HG03439 (cell line): ENCODE measurements at regions not wholly inside any gene's neighbourhood (a gene's known extent, or its start where the extent isn't known, plus 50 kb on each side); places are given as distances from the start of the nearest gene placed in this dataset.
"Not testable (repeated sequence)": the region's sequence is repeated elsewhere in the genome, so short reads cannot be mapped to it uniquely, and the experiment has no call there.

Experiments
- ATAC-seq: cut with Tn5 transposase; IDR thresholded peaks from one replicate; pipeline ENCODE4 v1.9.1; 2021; ENCODE audit warnings: mild to moderate bottlenecking, moderate library complexity; ENCODE audit not compliant: unreplicated experiment

DNA sequence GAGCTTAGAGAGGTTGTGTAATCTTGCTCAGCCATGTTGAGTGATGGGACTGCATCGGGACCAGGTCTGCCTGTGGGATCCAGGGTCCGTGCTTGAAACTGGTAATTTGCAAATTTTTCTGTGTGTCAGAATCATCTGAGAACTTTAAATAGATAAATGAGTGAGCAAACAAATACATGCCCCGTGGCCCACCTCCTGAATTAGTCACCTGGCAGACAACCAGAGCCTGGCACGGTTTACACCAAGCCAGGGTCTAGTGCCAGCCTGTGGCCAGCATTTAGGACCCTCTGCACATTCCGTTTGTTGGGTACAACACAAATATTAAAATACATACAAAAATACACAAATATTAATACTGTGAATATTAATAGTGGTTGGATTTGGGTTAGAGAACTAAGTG lies 90.6 kb upstream of the STOX2 start:
- ATAC-seq, result no peak

DNA sequence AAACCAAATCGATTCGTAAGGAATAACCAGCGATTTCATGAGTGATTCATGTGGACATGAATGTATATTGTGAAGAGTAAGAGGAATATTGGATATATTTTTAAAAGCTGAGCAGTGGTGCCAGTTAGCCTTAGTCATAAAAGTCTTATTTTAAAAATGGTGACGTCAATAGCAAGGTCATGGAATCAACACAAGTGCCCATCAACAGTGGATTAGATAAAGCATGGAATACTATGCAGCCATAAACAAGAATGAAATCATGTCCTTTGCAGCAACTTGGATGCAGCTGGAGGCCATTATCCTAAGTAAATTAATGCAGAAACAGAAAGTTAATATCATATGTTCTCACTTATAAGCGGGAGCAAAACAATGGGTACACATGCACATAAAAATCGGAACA lies 89.0 kb upstream of the STOX2 start:
- ATAC-seq, result no peak

DNA sequence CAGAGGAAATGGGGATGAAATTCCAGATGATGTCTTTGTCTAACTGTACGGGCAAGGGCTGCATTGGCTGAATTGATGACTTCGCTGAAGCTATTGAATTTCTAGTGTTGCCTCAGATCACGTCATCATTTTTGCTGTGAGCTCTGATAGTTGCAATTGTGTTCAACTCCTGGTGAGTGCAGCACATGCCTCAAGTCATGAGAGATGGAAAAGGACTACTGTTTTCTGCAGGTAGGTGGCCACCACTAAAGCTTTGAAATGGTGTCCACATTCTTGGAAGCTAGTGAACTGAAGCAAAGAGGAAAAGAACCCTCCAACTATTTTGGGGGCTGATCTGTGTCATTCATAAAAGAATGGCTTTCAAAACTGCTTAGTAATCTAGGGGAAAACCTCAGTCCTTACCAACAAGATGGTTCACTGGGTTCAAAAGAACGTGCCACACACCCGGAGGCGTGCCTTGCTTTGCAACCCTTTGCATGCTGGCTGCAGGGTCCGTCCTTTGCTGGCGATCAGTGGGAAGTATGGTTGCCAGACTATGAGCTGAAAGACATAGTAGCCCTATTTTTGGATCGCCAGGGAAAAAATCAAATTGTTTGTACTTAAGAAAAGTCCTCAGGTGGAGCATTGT lies 88.1 kb upstream of the STOX2 start:
- ATAC-seq, result no peak

DNA sequence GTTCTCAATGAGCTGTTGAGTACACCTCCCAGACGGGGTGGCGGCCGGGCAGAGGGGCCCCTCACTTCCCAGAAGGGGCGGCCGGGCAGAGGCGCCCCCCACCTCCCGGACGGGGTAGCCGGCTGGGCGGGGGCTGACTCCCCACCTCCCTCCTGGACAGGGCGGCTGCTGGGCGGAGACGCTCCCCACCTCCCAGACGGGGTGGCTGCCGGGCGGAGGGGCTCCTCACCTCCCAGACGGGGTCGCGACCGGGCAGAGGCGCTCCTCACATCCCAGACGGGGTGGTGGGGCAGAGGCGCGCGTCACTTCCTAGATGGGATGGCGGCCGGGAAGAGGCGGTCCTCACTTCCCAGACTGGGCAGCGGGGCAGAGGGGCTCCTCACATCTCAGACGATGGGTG lies 86.5 kb upstream of the STOX2 start:
- not testable (repeated sequence) for ATAC-seq

DNA sequence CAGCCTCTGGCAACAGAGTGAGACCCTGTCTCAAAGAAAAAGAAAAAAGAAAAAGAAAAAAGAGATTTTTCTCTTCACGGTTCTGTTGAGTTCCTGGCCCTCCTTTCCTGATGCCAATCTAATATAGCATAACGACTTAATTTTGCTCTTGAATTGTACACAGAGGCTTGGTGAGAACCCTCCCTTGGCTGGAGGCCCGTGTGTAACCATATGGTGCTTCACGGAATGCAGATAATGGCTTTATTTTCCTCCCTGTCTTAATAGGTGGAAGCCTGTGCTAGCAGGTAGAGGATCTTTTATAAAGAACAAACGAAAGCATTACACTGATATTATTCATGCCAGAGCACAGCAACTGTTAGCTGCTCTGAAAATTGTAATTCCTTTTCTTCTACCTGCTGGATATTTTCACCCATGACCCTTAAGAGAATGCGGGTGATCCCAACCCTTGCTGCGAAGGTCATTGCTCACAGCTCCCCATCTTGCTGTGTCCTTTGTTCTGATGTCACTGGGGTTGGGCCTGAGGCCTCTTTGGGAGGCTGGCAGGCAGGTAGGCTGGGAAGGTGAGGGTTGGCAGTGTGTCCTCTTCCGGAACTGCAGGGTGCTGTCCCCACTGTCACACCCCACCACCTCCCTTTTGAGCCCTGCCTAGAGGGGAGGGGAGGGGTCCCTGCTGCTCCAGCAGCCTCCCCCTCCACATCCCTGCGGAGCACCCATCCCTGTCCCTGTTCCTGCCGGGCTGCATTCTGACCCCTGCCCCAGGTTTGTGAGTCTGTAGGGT lies 83.8 kb upstream of the STOX2 start:
- no peak for ATAC-seq

DNA sequence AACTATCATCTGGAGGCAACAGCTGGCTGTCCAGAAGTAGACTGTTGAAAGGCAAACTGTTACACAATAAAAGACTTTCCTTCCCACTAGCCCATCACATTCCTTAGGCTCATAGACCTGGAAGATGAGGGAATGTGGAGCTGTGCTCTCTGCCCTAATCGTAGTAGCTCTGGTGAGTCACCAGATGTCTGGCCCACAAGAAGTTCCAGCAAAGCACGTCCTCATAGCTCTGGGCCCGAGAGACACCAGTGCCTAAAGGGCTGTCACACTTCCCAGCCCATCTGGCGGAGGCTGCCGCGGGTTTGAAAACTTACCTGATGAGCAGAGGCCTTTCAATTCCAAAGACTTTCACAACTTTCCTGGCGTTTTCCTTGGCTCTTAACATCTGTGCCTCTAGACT lies 81.7 kb upstream of the STOX2 start:
- no peak for ATAC-seq

DNA sequence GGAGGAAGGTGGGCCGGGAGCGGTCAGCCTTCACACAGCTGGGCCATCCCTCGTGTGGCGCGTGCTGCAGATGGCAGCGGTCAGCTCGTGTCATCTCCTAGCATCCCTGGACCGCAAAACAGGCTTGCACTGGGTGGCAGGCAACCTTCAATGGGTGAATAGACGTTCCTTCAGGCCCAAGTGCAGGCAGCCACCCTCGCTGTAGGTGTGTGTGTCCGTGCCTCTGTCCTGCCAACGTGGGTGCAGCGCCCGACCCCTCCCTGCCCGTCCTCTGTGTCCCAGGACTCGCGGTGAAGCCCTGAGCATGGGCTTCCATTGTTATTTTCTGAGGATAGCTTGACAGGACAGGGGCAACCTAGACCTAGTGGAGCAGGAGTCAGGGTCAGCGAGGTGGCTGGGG lies 79.8 kb upstream of the STOX2 start:
- no peak for ATAC-seq

DNA sequence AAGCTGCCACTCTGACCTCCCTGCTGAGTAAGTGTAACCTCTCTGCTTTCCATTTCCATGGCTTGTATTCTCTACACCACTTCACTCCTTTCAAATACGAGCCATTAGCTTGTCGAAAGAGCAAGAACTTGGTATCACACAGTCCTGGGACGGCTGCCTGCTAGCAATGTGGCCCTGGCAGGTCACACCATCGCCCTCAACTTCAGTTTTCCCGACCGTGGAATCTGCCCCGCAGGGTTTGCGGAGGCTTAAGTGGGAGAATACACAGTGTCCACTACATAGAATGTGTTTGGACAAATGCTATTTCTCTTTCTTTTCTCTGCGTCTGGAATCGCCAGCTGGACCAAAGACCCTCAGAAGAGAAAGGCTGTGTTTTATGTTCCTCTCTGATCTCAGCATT lies 78.6 kb upstream of the STOX2 start:
- ATAC-seq, result no peak

DNA sequence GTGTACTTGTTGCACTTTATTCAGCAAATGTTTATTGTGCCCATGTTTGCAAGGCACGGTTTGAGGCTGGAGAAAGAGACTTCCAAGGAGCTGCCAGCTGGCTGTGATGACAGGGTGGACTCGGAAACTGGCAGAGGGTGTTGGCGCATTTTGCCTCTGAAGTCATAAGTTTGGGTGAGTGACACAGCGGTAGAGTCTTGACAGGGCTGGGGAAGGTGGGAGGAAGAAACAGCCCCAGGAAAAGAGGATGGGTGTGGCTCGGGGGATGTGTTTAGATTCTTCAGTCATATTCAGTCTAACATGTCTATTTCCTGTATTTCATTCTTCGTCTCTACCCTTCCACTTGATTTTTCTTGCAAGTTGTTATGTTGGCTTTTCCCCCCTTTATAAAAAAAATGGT lies 77.0 kb upstream of the STOX2 start:
- ATAC-seq, result no peak

DNA sequence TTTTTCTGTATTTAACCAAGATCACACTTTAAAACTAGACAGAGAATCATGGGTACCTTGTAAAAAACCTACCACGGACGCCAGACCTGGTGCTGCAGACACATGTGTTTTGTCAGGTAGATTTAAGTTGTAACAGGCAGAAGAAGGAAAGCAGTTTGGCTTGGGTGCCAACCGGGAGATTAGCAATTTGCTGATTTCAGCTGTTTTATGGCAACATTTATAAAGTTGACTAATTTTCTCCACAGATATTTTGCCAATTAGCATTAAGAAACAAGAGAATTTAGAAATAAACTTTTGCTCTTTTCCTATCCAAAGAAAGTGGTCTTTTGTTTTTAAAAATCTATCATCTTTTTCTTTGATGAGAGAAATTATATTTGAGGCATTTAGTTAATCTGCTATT lies 76.3 kb upstream of the STOX2 start:
- no peak for ATAC-seq

DNA sequence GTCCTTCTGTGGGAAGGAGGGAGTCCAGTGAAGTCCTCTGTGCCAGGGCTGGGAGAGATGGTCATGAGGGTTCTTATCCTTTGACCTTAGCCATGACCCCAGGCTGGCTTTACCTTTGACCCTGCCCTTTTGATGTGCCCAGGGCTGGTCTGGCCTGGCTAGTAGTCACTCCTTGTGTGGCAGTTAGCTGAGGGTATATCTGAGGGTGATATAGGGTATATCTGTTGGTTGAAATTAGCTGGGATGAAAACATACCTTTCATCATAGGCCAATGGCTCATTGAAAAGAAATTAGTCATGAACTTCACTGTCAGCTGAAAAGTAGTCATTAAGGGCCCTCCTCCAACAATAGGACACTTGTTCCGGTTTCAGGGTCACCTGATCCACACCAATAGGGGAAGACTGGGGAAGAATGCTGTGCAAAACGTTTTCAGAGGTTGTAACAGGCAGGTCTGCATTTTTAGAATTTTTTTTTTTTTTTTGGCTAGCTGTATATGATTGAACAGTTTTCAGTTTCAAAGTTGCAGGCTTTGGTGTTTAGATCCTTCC lies 74.6 kb upstream of the STOX2 start:
- no peak for ATAC-seq

DNA sequence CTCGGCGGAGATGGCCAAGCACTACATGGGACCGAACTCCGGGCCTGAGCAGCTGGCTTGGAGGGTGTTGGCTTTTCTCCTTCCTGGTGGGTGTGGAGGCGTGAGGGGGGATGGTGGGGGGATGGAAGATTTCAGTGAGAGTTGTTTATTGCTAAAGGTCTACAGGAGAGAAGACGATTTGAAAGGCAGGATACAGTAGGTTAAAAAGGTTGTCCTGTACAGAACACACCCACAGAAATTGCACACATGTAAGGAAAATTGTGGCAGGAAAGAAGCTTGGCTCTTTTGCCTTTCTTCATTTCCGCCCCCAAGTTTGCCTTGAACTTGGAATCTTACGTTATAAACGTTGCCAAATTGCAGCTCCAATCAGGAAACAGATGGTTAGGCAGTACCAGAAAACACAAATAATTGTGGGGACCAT lies 74.1 kb upstream of the STOX2 start:
- ATAC-seq, result no peak

DNA sequence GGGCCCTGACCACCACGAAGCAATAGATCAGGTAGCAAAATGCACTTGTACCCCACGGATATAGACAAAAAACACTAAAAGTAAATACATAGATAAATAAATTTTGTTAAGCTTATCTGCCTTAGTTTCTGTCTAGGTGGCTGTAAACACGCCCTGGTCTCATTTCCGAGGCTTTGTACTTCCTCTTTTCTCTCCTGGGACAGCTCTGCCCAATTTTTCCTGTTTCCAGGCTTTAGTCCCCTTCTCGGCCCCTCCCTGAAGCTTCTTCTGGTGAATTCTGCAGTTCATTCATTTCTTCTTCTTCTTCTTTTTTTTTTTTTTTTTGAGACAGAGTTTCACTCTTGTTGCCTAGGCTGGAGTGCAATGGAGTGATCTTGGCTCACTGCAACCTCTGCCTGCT lies 73.4 kb upstream of the STOX2 start:
- ATAC-seq, result no peak

DNA sequence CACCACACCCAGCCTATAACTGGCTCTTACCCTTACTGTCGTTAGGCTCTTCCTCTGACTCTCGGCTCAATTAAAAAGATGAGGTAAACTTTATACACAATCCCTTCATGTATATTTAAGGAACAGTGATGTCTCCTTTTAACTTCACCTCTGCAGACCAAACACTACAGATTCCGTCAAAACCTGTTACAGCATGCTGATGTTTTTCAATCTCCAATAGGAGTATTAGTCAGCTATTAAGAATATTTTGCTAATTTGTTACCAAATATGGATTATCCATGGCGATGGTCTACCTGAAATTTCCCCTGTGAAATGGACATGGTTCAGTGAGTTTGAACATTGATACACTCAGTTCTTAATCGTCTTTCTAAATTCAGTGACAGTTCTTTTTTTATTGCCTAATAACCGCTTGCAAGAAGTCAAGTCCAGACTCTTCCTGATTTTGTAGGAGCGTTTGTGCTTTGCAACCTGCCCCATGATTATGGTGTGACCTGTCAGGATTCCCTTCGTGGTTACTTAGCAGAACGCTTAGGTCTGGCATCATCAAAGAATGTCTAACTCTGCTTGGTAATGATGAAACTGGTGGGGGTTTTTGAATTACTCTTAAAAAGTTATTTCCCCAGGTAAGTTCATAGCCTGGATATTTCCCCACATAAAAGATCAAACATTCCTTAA lies 72.2 kb upstream of the STOX2 start:
- ATAC-seq, result no peak

DNA sequence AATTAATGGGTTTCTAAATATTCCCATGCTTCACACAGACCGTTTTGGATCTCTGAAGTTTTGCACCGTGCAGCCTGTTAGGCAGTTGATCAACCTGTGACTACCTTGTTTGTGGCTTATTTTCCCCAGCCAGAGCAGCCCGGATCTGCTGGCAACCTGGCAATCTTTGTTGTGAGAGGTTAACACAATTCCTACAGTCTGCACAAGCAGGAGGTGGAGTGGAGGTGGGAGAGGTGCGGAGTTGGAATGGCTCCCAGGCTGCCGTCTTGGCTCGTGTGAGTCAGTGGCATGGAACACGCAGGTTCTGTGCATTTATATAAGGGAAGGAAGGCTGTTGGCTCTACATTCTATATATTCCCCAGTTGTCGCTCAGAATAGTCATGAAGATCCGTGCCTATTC lies 70.9 kb upstream of the STOX2 start:
- no peak for ATAC-seq

DNA sequence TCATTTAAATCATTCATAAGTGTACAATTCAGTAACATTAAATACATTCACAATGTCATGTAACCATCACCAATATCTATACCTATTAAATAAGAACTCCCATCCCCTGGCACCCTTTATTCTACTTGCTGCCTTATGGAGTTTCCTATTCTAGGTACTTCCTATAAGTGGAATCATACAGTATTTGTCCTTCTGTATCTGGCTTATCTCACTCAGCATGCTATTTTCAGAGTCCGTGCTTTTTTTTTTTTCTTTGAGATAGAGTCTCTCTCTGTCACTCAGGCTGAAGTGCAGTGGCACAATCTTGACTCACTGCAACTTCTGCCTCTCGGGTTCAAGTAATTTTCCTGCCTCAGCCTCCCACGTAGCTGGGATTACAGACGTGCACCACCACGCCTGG lies 67.9 kb upstream of the STOX2 start:
- no peak for ATAC-seq

DNA sequence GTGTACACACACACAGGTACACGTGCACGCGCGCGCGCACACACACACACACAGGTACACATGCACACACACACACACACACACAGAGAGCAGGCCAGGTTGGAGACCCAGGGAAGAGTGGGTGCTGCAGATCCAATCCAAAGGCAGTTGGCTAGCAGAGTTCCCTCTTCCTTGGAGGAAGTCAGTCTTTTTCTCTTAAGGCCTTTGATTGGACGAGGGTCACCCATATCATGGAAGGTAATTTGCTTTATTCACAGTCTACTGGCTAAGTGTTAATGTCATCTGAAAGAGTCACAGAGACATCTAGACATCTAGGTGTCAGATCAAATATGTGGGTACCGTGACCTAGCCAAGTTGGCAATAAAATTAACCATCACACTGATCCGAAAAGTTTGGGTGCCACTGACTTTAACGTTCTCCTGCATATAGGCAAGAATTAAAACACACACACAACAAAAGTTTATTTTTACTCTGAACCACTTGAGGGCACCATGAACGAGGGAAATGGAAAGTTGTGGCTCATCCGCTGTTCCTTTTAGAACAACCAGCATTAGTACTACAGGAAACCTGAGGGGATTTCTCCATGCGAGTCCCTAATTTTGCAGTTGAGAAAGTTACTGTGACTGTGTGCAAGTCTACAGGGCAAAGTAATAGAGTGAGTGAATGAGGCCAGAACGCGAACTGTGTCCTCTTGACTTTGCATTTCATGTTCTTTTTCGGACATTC lies 66.0 kb upstream of the STOX2 start:
- no peak for ATAC-seq

DNA sequence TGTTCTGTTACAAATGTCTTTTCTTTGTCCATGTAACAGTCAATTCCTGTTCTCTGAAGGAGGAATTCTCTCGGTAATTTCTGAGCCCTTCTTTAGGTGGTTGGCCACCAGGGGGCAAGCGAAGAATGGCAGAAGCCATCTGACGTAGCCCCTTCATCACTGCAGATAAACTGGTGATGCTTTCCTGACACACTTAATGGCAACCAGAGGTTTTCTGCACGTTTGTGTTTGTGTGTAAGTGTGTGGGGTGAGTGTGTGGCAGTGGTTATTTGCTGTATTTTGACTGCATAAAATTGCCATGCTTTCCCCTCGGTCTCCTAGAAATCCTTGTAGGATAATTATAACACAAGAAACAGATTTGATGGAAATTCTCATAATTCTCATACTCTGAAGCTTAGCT lies 64.8 kb upstream of the STOX2 start:
- ATAC-seq, result peak; percentile 66

DNA sequence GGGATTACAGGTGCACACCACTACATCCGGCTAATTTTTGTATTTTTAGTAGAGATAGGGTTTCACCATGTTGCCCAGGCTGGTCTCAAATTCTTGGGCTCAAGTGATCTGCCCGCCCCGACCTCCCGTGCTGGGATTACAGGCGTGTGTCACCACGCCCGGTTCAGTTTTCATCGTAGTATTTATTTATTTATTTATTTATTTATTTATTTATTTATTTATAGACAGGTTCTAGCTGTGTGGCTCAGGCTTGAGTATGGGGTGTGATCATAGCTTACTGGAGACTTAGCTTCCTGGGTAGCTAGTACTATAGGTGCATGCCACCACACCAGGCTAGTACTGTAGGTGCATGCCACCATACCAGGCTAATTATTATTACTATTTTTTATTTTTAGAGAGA lies 64.1 kb upstream of the STOX2 start:
- no peak for ATAC-seq

DNA sequence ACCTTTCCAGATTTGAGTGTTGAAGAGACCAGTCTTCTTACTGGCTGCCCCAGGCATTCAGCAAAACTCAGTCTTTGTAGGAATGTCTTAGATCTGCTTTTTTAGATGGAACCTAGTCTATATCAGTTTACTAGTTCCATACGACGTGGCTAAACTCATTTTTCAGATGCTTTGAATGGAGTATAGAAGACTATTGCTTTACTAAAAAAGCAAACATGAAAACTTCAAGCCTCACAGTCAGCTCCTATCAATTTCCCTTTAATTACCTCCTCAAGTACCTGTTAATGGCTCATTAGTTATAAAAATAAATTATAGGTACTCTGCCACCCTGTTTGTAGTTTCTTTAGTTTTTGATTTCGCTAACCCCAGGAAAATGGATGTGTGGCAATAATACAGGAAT lies 63.0 kb upstream of the STOX2 start:
- no peak for ATAC-seq

DNA sequence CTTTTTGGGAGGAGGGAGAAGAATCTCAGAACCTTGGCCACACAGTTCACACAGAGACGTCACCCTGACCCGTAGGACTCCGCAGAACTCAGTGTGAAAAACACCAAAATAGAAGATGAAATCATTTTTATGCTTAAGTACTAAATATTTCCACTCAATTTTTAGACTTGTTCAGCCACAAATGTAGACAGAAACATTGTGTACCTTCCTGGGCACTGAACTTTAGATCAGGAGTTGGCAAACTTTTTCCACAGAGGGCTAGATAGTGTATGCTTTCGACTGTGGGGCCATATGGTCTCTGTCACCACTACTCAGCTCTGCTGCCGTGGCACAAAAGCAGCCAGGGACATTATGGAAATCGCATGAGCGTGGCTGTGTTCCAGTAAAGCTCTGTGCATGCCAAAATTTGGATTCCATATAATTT lies 61.8 kb upstream of the STOX2 start:
- ATAC-seq, result no peak
